ENCODE measurements at regions not wholly inside any gene's neighbourhood (a gene's known extent, or its start where the extent isn't known, plus 50 kb on each side); places are given as distances from the start of the nearest gene placed in this dataset.

DNA sequence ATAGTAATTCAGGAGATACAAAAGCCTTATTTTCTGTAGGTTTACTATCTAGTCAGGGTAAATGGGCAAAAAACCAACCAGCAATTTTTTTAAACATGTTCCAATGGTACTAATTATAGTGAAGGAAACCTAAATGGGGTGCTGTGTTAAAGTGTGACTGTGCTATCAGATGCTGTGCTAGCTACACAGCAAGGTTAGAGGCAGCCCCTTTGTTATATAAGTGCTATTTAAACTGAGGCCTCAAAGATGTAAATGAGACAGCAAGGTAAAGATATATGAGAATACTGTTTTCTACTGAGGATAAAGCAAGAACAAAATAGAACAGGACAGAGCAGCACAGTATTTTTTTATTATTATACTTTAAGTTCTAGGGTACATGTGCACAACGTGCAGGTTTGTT, 305.4 kb upstream of the RGS18 start:
- in situ Hi-C loops (cut with HindIII; ENCODE audit: low pct_ligation_motif_present, low pct_unique_long_range_greater_than_20kb, low sequenced_read_pairs): no loop called here
- DNase-seq: no peak

DNA sequence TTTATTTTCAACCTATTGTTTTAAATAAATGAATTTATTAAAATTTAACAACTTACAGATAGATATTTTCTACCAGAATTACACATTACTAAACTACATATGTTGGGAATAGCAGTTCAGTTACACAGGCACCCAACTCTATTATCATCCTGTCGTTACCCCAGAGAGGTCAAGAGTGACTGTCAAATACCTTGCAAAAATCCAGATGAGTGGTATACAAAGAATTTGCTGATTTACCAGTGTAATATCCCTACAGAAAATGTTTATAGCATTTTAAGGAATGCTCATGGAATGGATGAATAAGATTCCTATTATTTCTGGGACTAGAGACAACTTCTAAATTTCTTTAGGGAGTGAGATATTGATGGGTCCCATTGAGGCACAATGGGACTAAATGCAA, 300.7 kb upstream of the RGS18 start:
- DNase-seq: no peak
- in situ Hi-C loops (cut with HindIII; ENCODE audit: low pct_ligation_motif_present, low pct_unique_long_range_greater_than_20kb, low sequenced_read_pairs): no loop called here

DNA sequence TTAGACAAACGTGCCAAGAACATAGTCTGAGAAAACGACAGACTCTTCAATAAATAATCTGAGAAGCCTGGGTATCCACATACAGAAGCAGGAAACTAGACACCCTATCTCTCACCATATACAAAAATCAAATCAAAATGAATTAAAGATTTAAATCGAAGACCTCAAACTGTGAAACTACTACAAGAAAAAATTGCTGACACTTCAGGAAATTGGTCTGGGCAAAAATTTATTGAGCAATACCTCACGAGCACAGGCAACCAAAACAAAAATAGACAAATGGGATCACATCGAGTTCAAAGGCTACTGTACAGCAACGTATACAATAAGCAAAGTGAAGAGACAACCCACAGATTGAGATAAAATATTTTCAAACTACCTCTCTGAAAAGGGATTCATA, 292.8 kb upstream of the RGS18 start:
- in situ Hi-C loops (cut with HindIII; ENCODE audit: low pct_ligation_motif_present, low pct_unique_long_range_greater_than_20kb, low sequenced_read_pairs): no loop called here
- no peak for DNase-seq

DNA sequence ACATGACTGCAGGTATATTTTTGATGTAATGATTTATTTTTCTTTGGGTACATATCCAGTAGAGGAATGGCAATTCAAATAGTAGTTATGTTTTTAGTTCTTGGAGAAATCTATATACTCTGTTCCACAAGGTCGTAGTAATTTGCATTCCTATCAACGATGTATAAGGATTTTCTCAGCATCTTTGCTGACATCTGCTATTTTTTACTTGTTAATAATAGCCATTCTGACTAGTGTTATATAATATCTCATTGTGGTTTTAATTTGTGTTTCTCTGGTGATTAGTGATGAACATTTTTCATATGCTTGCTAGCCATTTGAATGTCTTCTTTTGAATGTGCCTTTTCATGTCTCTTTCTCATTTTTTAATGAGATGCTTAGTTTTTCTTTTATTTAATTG, 292.1 kb upstream of the RGS18 start:
- no peak for DNase-seq
- in situ Hi-C loops (cut with HindIII; ENCODE audit: low pct_ligation_motif_present, low pct_unique_long_range_greater_than_20kb, low sequenced_read_pairs): no loop called here

DNA sequence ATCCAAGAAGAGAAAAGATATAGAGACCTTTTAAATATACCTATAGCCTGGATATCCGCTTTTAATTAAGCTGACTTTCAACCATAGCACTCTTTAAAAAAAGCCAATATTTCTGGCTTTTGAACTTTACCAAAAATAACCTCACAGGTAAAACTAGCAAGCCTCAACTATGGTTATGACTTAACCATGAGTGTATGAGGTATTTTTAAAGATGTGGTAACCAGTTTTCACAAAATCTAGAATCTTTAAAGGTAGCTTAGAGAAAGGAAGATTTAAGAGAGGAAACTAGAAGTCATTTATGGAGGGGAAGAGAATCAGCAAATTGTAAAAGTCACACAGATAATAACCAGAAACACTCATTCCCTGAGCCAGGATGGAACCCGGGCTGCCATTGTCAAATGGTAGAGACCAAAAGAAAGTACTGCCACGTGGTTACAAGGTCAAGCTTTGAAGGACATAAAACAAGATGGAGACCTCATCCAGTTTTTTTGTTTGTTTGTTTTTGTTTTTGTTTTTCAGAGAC, 288.4 kb upstream of the RGS18 start:
- in situ Hi-C loops (cut with HindIII; ENCODE audit: low pct_ligation_motif_present, low pct_unique_long_range_greater_than_20kb, low sequenced_read_pairs): no loop called here
- no peak for DNase-seq

DNA sequence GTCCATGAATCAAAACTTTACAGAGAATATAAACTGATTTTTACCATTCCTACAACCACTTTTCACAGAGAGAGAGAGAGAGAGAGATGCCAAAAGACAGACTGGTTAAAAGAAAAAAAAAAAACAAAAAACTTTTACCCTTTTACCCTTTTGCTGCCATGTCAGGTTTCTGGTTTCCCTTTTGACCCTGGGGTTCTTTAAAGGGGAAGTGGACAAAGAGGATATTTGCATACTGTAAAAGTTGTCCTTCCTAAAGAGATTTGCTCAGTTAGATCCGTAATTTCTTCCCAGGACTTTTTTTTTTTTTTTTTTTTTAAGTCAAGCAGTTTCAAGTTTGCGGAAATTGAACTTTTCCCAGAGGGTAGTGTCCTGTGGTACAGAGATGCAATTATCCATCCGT, 287.8 kb upstream of the RGS18 start:
- in situ Hi-C loops (cut with HindIII; ENCODE audit: low pct_ligation_motif_present, low pct_unique_long_range_greater_than_20kb, low sequenced_read_pairs): no loop called here
- DNase-seq: no peak

DNA sequence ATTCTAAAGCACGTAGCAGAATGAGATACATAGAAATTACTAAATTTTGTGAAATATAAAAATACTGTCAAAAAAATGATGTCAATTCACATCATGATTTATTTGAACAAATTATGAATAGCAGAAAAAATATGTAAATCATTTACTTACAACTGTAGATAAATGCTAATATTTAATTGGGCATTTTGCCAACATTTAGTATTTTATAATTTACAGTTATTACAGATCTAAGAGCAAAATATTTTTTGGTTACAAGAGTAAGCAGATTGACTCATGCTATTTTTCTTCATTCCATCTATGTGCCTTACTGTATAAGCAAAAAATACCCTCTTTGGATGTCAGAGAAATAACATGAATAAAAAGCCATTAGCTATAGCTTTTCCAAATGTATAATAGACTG, 282.3 kb upstream of the RGS18 start:
- no peak for DNase-seq
- in situ Hi-C loops (cut with HindIII; ENCODE audit: low pct_ligation_motif_present, low pct_unique_long_range_greater_than_20kb, low sequenced_read_pairs): no loop called here

DNA sequence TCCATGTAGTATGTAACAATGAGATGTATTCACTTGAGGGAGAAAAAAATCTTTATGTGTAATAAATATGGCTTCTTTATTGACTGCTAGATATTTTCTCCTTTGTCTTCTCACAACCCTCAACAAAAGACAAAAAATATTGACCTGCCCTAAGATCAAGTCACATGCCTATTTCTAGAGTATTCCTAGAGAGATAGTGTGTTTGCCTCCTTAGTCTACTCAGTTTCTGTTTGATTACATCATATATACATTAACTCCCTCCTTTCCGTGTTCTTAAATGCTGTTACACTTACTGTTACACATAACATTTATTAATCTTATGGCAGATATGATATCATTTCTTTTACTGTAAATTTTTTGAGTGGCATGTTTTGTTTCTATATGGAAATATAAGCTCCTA, 281.6 kb upstream of the RGS18 start:
- no peak for DNase-seq
- in situ Hi-C loops (cut with HindIII; ENCODE audit: low pct_ligation_motif_present, low pct_unique_long_range_greater_than_20kb, low sequenced_read_pairs): no loop called here

DNA sequence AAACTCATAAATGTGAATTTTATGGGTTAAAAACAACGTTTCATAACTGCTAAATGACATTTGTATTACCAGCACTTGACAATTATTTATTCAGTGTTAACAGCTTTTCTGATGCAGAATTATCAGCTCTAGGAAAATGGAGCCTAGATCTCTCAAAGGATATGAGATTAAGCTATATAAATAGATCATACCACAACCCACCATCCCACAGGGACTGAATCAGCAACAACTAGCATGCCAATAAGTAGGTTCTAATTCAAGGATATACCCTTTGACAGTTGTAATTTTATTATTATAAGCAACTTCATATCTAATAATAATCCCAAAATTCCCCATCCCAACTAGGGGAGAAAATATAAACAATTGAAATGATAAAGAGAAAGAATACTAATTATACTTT, 275.4 kb upstream of the RGS18 start:
- no peak for DNase-seq
- in situ Hi-C loops (cut with HindIII; ENCODE audit: low pct_ligation_motif_present, low pct_unique_long_range_greater_than_20kb, low sequenced_read_pairs): no loop called here

DNA sequence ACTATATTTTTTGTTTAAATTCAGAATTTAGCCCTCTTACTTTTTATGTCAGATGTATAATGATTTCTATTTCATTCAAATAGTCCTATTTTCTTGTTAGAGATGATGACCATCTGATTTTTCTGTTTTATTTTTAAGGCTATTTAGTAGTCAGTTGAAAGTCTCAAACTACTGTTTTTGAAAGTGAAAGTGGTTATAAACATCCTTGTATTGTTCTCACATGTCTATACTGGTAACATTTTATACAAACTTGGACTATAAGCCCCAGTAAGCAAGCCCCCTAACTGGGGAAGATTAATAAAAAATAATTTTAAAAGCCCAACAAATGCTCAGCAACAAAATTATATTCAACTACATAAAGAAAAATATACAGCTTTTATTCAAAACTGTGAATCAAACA, 271.3 kb upstream of the RGS18 start:
- in situ Hi-C loops (cut with HindIII; ENCODE audit: low pct_ligation_motif_present, low pct_unique_long_range_greater_than_20kb, low sequenced_read_pairs): no loop called here
- peak; percentile 18 for DNase-seq

DNA sequence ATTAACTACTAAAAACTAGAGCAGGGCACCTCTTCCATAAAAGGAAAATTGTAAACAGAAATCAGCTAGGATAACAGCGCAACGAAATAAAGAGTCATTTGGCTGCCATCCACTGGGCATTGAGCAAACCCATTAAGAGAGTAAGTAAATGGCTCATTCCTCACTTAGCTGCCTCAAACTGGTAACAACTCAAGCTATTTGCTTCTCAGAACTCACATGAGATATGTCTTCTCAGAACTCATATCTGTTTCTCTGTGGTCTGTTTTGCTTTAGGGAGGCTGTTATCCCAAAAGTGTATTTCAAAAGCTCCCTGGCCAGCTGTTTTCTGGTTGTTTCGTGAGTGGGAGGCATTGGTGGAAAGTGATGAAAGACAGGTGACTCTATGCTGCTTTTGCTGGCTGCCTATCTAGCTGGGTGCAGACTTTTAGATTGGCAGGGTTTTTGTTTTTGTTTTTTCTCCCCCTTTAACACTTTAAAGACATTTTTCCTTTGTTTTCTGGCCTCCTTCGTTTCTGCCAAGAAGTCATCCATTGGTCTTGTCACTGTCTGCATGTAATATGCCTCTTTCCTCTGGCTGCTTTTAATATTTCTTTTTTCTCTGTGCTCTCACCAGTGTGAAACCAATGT, 269.2 kb upstream of the RGS18 start:
- in situ Hi-C loops (cut with HindIII; ENCODE audit: low pct_ligation_motif_present, low pct_unique_long_range_greater_than_20kb, low sequenced_read_pairs): no loop called here
- no peak for DNase-seq

DNA sequence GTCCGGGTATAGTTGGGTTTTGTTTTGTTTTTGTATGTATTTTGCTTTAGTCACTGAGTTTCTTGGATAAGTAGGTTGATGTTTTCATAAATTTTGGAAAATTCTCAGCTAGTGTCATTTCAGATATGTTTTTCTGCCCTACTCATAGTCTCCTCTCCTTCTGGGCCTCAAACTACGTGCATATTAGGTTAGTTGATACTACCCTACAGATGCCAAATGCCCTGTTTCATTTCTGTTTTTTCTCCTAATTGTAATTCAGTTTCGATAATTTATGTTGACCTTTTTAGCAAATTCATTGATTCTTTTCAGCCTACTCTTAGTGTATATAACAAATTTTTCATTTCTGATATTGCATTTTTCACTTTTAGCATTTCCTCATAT, 268.6 kb upstream of the RGS18 start:
- in situ Hi-C loops (cut with HindIII; ENCODE audit: low pct_ligation_motif_present, low pct_unique_long_range_greater_than_20kb, low sequenced_read_pairs): no loop called here
- DNase-seq: no peak

DNA sequence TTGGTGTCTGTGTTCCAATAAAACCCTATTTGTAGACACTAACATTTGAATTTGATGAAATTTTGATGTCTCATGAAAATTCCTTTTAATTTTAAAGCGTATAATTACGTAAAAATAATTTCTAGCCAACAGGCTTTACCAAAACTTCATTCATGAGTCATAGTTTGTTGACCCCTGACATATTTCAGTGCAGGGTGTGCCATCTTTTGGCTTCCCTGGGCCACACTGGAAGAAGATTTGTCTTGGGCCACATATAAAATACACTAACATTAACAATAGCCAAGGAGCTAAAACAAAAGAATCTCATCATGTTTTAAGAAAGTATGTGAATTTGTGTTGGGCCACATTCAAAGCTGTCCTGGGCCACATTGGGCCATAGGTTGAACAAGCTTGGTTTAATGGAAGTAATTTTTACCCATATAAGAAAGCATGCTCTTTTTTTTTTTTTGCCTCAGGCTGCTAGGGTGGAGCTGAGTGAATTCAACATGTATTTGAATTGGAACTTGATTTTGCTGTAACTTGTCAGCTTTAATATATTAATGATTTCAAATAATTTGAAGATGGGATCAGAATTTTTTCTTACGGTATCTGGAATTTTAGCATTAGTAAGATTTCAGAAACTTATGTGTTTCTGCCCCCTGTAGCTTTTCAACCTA, 267.7 kb upstream of the RGS18 start:
- in situ Hi-C loops (cut with HindIII; ENCODE audit: low pct_ligation_motif_present, low pct_unique_long_range_greater_than_20kb, low sequenced_read_pairs): no loop called here
- no peak for DNase-seq

DNA sequence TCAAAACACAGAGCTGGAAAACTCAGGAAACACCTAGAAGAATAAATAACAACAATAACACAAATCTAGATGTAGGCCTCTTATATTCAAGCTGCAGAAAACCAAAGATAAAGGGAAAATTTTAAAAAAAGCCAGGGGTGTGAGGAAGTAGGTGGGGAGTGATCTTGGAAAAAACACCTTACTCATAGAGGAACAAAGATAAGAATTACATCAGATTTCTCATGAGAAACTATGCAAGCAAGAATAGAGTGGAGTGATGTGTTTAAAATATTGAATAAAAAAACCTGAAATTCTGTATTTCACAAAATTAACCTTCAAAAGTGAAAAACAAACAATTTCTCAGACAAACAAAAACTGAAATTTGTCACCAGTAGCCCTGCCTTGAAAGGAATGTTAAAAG, 265.5 kb upstream of the RGS18 start:
- in situ Hi-C loops (cut with HindIII; ENCODE audit: low pct_ligation_motif_present, low pct_unique_long_range_greater_than_20kb, low sequenced_read_pairs): no loop called here
- DNase-seq: no peak

DNA sequence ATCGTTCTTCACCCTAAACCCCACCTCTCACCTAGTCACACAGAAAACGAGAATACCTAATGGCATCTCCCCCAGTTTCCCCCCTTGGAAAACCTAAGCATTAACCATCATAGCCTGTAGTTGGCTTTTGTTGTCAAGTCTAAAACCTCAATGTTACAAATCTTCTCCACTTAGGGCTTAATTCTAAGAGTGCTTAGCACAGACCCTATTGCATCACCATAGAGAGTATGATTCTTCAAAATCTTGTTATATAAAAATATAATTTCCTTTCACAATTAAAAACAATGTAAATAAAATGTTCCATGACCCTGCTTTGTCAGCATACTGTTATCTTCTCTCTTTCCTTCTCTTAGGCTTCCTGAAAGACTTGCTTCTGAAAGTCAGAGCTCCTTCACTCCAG, 263.2 kb upstream of the RGS18 start:
- in situ Hi-C loops (cut with HindIII; ENCODE audit: low pct_ligation_motif_present, low pct_unique_long_range_greater_than_20kb, low sequenced_read_pairs): no loop called here
- no peak for DNase-seq

DNA sequence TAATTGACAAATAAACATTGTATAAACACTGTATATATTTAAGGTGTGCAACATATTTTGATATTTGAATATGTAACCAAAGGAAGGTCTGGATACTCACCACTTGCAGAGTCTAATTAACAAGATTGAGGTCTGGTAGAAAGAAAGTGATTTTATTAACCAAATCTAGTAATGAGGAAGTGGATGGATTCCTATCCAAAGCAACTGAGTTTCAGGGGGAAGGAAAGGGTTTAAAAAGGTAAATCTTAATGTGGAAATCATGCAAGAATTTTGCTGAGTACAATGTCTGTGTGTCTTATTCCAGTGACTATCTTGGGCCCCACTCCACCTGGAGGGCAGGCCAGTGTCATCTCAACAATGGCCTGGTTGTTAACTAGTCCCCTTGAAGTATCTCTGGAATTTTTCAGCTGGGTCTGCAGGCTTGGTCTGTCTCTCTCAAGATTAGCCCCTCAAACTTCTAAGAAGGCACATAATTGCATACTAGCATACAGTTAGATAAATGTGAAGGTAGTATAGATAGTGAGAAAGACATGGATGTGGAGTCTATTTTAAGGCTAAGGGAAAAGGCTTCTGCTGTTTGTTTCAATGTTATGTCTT, 262.7 kb upstream of the RGS18 start:
- in situ Hi-C loops (cut with HindIII; ENCODE audit: low pct_ligation_motif_present, low pct_unique_long_range_greater_than_20kb, low sequenced_read_pairs): no loop called here

DNA sequence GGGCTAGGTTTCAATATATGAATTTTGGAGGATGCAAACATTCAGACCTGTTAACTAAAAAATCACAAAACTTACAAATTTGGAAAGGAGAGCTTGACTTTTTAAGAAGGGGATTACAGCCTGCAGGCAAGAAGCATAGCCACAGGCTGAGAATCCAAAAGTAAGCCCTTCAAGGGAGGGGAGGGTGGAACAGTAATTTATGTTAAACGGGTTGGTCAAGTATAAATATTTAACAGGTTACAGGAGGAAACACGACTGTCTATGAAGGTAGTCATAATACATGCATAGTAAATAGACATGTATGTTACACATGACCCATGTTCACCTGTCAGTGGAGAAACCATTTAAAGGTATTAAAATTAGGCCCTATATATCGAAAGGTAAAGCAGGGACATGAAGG, 261.1 kb upstream of the RGS18 start:
- no peak for DNase-seq
- in situ Hi-C loops (cut with HindIII; ENCODE audit: low pct_ligation_motif_present, low pct_unique_long_range_greater_than_20kb, low sequenced_read_pairs): no loop called here

More for the DNA sequence above, 262.7 kb upstream of the RGS18 start:
- DNase-seq: no peak

DNA sequence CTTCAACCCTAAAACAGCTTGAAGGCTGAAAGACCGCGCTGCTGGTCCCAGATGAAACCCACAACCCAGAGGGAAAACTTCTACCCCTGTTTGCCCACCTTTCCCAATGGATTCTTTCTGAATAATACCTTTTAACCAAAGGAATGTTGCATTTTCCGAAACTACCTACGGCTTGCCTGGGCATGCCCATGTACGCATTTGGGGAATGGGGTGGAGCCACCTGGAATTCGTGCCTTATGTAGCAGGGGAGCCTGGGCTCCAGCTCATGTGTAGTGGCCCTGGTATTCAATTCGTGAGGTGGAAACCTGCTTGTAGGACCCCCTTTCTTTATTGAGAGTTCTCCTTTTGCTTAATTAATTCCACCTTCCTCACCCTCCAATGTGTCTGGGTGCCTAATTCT, 256.6 kb upstream of the RGS18 start:
- no peak for DNase-seq
- in situ Hi-C loops (cut with HindIII; ENCODE audit: low pct_ligation_motif_present, low pct_unique_long_range_greater_than_20kb, low sequenced_read_pairs): no loop called here

DNA sequence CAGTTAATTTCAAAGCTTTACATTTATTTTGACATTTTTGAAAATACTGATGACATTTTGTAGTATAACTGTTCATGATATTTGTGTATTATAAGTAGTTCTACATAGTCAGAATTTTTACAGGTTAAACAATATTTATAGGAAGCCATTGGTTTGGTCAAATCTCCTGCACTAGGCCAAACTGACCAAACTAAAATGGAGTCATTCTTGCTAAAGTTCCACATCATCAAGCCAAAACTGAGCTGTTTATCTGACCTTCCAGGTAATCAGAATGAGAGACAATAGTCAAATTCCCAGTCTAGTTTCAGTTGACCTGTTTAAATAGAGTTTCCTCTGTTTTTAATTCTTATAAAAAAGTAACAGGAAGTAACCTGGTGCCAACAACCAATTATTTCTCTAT, 253.3 kb upstream of the RGS18 start:
- in situ Hi-C loops (cut with HindIII; ENCODE audit: low pct_ligation_motif_present, low pct_unique_long_range_greater_than_20kb, low sequenced_read_pairs): no loop called here
- DNase-seq: no peak

DNA sequence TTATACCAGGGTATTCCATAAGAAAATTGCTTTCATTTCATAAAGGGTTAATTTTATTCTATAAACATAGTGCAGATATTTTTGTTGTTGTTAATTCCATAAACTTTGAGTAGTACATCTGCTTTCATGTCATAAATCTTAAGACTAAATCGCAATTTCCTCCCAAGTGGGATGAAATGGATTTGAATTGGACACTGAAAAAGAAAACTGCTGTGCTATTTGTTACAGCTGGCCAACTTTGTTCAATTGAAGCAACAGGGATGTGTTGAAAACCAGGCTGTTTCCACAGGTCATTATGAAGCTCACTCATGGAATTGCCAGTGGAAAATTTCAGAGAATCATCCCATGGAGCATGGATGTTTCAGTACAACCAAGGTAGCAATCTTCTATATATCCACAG, 252.5 kb upstream of the RGS18 start:
- DNase-seq: no peak
- in situ Hi-C loops (cut with HindIII; ENCODE audit: low pct_ligation_motif_present, low pct_unique_long_range_greater_than_20kb, low sequenced_read_pairs): no loop called here
